CD14-positive monocyte (primary cell): ENCODE measurements at regions not wholly inside any gene's neighbourhood (a gene's known extent, or its start where the extent isn't known, plus 50 kb on each side); places are given as distances from the start of the nearest gene placed in this dataset.

Experiments
- DNase-seq, 3 donors: peaks; one replicate each; pipeline ENCODE4 v3.0.0-alpha.2; 2011 to 2022
- H2AFZ ChIP-seq: 2 replicates; pipeline ENCODE4 v1.6.0; 2012; ENCODE audit warnings: mild to moderate bottlenecking, low read depth, low read length, inconsistent platforms; ENCODE audit not compliant: insufficient read depth, poor library complexity, severe bottlenecking
- H3K27ac ChIP-seq, 2 donors: 1 replicate in 1 of 2; 2 replicates in 1 of 2; pipeline ENCODE4 v1.5.1; 2012 to 2013; ENCODE audit warnings: low read length in 2 of 2, control low read depth in 1 of 2, inconsistent platforms in 1 of 2, low read depth in 1 of 2, mild to moderate bottlenecking in 1 of 2
- H3K27me3 ChIP-seq, 2 donors: one replicate each; pipeline versions ENCODE4 v1.6.0 to v1.6.1; 2011 to 2013; ENCODE audit warnings: low read length in 2 of 2; ENCODE audit not compliant: control insufficient read depth in 2 of 2, insufficient read depth in 2 of 2
- H3K36me3 ChIP-seq, 2 donors: replicated peaks in 1 of 2; 1 replicate in 1 of 2; 2 replicates in 1 of 2; pipeline versions ENCODE4 v1.5.1 to v1.6.1; 2012 to 2013; ENCODE audit warnings: low read length in 2 of 2, control low read depth in 1 of 2, inconsistent platforms in 1 of 2, mild to moderate bottlenecking in 1 of 2; ENCODE audit not compliant: insufficient read depth in 2 of 2, control insufficient read depth in 1 of 2
- H3K4me1 ChIP-seq, 2 donors: 1 replicate in 1 of 2; 2 replicates in 1 of 2; pipeline versions ENCODE4 v1.5.1 to v1.6.1; 2012 to 2013; ENCODE audit warnings: low read length in 2 of 2, control low read depth in 1 of 2, inconsistent platforms in 1 of 2, mild to moderate bottlenecking in 1 of 2, moderate library complexity in 1 of 2; ENCODE audit not compliant: insufficient read depth in 2 of 2, control insufficient read depth in 1 of 2
- H3K4me2 ChIP-seq: replicated peaks from 2 replicates; pipeline ENCODE3; 2012; ENCODE audit warnings: low read length, moderate library complexity, mild to moderate bottlenecking; ENCODE audit not compliant: poor library complexity, severe bottlenecking; ENCODE audit errors: extremely low read depth
- H3K4me3 ChIP-seq, 3 experiments: fragments of 200-600 bp in 1 of 3; sonication (generic) in 1 of 3; replicated peaks in 1 of 3; 1 replicate in 2 of 3; 2 replicates in 1 of 3; pipeline ENCODE4 v1.5.1; 2011 to 2013; ENCODE audit warnings: low read length in 3 of 3, mild to moderate bottlenecking in 3 of 3, control low read depth in 2 of 3, low read depth in 2 of 3, inconsistent platforms in 1 of 3, moderate library complexity in 1 of 3
- H3K79me2 ChIP-seq: 2 replicates; pipeline ENCODE4 v1.6.0; 2012; ENCODE audit warnings: mild to moderate bottlenecking, control low read depth, inconsistent platforms, low read length, moderate library complexity; ENCODE audit not compliant: insufficient read depth
- H3K9ac ChIP-seq: 2 replicates; pipeline ENCODE4 v1.6.0; 2017; ENCODE audit warnings: low read length, mild to moderate bottlenecking; ENCODE audit not compliant: insufficient read depth, poor library complexity, severe bottlenecking
- H3K9me3 ChIP-seq, 2 donors: replicated peaks in 1 of 2; 1 replicate in 1 of 2; 2 replicates in 1 of 2; pipeline versions ENCODE4 v1.5.1 to v1.6.1; 2012 to 2013; ENCODE audit warnings: low read length in 2 of 2, control low read depth in 1 of 2; ENCODE audit not compliant: control insufficient read depth in 1 of 2, insufficient read depth in 1 of 2
- H4K20me1 ChIP-seq: 2 replicates; pipeline ENCODE4 v1.6.0; 2012; ENCODE audit warnings: mild to moderate bottlenecking, low read length, control low read depth, moderate library complexity; ENCODE audit not compliant: insufficient read depth
- H3K27ac Mint-ChIP-seq, 7 donors: one replicate each; pipeline ENCODE4 v1.8.0; 2020; ENCODE audit warnings: mild to moderate bottlenecking in 7 of 7, mixed read lengths in 7 of 7, moderate library complexity in 6 of 7, inconsistent platforms in 2 of 7
- H3K27me3 Mint-ChIP-seq, 3 donors: one replicate each; pipeline ENCODE4 v1.8.0; 2021 to 2022; ENCODE audit warnings: low read depth in 3 of 3, mild to moderate bottlenecking in 3 of 3, mixed read lengths in 3 of 3, moderate library complexity in 3 of 3, inconsistent platforms in 1 of 3
- H3K36me3 Mint-ChIP-seq, 2 donors: one replicate each; pipeline ENCODE4 v1.8.0; 2020; ENCODE audit warnings: mixed read lengths in 2 of 2, inconsistent platforms in 1 of 2, mild to moderate bottlenecking in 1 of 2
- H3K4me1 Mint-ChIP-seq: one replicate; pipeline ENCODE4 v1.8.0; 2020; ENCODE audit warnings: mild to moderate bottlenecking, mixed read lengths
- H3K4me3 Mint-ChIP-seq, 2 donors: one replicate each; pipeline ENCODE4 v1.8.0; 2020; ENCODE audit warnings: mild to moderate bottlenecking in 2 of 2, mixed read lengths in 2 of 2, moderate library complexity in 1 of 2
- H3K9me3 Mint-ChIP-seq, 7 donors: one replicate each; pipeline ENCODE4 v1.8.0; 2020 to 2022; ENCODE audit warnings: mixed read lengths in 7 of 7, mild to moderate bottlenecking in 6 of 7, moderate library complexity in 6 of 7, inconsistent platforms in 2 of 7
- WGBS: methylation state at CpG from one replicate; pipeline ENCODE4 v1.1.5; 2013; ENCODE audit warnings: missing lambda C conversion rate; ENCODE audit not compliant: insufficient coverage; 5-methylcytosine and 5-hydroxymethylcytosine counted together
- intact Hi-C, 2 donors: fragments of 100-400 bp; cut with micrococcal nuclease; formaldehyde crosslinking; loops; one replicate each; pipeline versions ENCODE4 v1.15.0 to v1.15.1; 2023
- TF ChIP-seq, protein P1 (sequence below): fragments of 200-600 bp; IDR thresholded peaks from one replicate; pipeline ENCODE4 v1.8.0; 2022; ENCODE audit warnings: antibody characterized with exemption, mild to moderate bottlenecking

- intact Hi-C loops, result no loop called here
- no peak overlapping the region for H3K9ac ChIP-seq
- no peaks in the 10 kb centered on the region for H3K9me3 ChIP-seq
- no peak overlapping the region for H3K4me3 Mint-ChIP-seq
- TF ChIP-seq, protein P1, sequence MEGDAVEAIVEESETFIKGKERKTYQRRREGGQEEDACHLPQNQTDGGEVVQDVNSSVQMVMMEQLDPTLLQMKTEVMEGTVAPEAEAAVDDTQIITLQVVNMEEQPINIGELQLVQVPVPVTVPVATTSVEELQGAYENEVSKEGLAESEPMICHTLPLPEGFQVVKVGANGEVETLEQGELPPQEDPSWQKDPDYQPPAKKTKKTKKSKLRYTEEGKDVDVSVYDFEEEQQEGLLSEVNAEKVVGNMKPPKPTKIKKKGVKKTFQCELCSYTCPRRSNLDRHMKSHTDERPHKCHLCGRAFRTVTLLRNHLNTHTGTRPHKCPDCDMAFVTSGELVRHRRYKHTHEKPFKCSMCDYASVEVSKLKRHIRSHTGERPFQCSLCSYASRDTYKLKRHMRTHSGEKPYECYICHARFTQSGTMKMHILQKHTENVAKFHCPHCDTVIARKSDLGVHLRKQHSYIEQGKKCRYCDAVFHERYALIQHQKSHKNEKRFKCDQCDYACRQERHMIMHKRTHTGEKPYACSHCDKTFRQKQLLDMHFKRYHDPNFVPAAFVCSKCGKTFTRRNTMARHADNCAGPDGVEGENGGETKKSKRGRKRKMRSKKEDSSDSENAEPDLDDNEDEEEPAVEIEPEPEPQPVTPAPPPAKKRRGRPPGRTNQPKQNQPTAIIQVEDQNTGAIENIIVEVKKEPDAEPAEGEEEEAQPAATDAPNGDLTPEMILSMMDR, result no peak
- peaks cover 0 to 2% (median 0%) of the 10 kb centered on the region in 7 donors for H3K9me3 Mint-ChIP-seq
- no peaks in the 10 kb centered on the region for H3K4me1 ChIP-seq
- DNase-seq, result no peak
- H2AFZ ChIP-seq, result no peak overlapping the region
- H3K27me3 ChIP-seq, result no peaks in the 10 kb centered on the region
- no peak overlapping the region for H3K27ac Mint-ChIP-seq
- no peaks in the 10 kb centered on the region for H3K27me3 Mint-ChIP-seq
- H3K36me3 Mint-ChIP-seq, result no peaks in the 10 kb centered on the region
- H3K4me1 Mint-ChIP-seq, result no peaks in the 10 kb centered on the region
- no peaks in the 10 kb centered on the region for H4K20me1 ChIP-seq
- WGBS, result no CpG with 5 or more reads among the region's 1 CpG
- no peaks in the 10 kb centered on the region for H3K79me2 ChIP-seq
- H3K4me3 ChIP-seq, result no peak overlapping the region
- no peak overlapping the region for H3K4me2 ChIP-seq
- H3K36me3 ChIP-seq, result no peaks in the 10 kb centered on the region
- no peak overlapping the region for H3K27ac ChIP-seq
Observed at GRCh38 chr2:17179145-17179808, 339.0 kb downstream of the RAD51AP2 start.

GRCh38 chr2:17177088-17177487 is 341.2 kb downstream of the RAD51AP2 start:
- Histone ChIP-seq H2AFZ (no peak overlapping the region), H3K9ac (no peak overlapping the region), H3K4me1 (no peaks in the 10 kb centered on the region), H3K27me3 (no peaks in the 10 kb centered on the region), H3K9me3 (no peaks in the 10 kb centered on the region), H3K36me3 (no peaks in the 10 kb centered on the region), H3K27ac (no peak overlapping the region), H3K4me3 (no peak overlapping the region), H3K4me2 (no peak overlapping the region), H4K20me1 (no peaks in the 10 kb centered on the region), H3K79me2 (no peaks in the 10 kb centered on the region)
- TF ChIP-seq, protein P1, result no peak
- WGBS, result 83% methylated on average over 1 of the region's 1 CpG
- no peaks in the 10 kb centered on the region for H3K4me1 Mint-ChIP-seq
- DNase-seq, result no peak
- H3K4me3 Mint-ChIP-seq, result no peak overlapping the region
- intact Hi-C loops, result no loop called here
- no peak overlapping the region for H3K27ac Mint-ChIP-seq
- H3K9me3 Mint-ChIP-seq, result no peaks in the 10 kb centered on the region
- H3K27me3 Mint-ChIP-seq, result peaks cover 0 to 2% (median 0%) of the 10 kb centered on the region in 3 donors
- H3K36me3 Mint-ChIP-seq, result no peaks in the 10 kb centered on the region
